ENCODE measurements at regions not wholly inside any gene's neighbourhood (a gene's known extent, or its start where the extent isn't known, plus 50 kb on each side); places are given as distances from the start of the nearest gene placed in this dataset.

DNA sequence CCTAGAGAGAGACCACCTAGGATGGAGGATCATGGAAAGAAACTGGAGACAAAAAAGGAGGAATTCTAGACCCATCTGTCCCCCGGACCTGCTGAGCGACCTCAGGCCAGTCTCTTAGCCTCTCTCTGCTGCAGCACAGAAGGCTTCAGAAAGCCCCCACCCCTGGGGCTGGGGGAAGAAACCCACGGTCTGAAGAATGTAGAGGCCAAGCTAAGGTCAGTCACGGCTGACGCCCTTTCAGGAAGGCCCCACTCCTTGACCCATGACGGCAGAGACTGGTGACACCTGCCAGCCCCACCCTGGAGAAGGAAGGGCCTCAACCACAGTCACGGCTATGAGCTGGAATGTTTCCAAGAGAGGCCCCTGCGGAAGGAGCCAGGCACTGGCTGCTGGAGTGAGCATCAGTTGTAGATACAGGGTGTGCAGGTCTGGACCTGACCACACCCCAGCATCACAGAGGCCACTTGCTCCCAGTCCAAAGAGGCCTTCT lies 120.5 kb upstream of the BOD1 start:
- no peak for TF ChIP-seq SP2 (IDR thresholded peaks at IDR 0.05; ENCODE audit: low read length)
- TF ChIP-seq CREB1 (IDR thresholded peaks at IDR 0.05) = no peak
- TF ChIP-seq RXRA (IDR thresholded peaks at IDR 0.05; ENCODE audit: insufficient read depth, low read depth, low read length) = no peak
- no peak for TF ChIP-seq GTF2F1 (IDR thresholded peaks at IDR 0.05; ENCODE audit: borderline replicate concordance, low read depth, low read length)
- H2BK12ac ChIP-seq (ENCODE audit: low read depth, low read length) = no peak overlapping the region
- no peaks in the 10 kb centered on the region for H3K9me3 ChIP-seq (ENCODE audit: insufficient read depth in 2 of 2, low read depth in 1 of 2, low read length in 1 of 2)
- peaks cover 0 to 2% (median 0%) of the 10 kb centered on the region in 4 experiments; a peak in 1 of 7 replicates for H3K4me1 ChIP-seq (replicated peaks in 1 of 4; ENCODE audit: control insufficient read depth in 3 of 4, insufficient read depth in 4 of 4, low read length in 3 of 4)
- no peak overlapping the region for H2AK5ac ChIP-seq (ENCODE audit: low read depth, low read length)
- FAIRE-seq = no peak
- no peak overlapping the region for H3K4ac ChIP-seq (replicated peaks; ENCODE audit: insufficient read length, low read depth, low read length)
- H3K23me2 ChIP-seq (ENCODE audit: low read depth, low read length) = no peaks in the 10 kb centered on the region
- no peak overlapping the region for H2AFZ ChIP-seq (ENCODE audit: low read length)
- no peak overlapping the region for H3K4me2 ChIP-seq (ENCODE audit: insufficient read depth in 1 of 2, low read depth in 2 of 2, low read length in 2 of 2)
- H3K18ac ChIP-seq (ENCODE audit: extremely low read depth, low read length) = no peak overlapping the region
- H3K36me3 ChIP-seq (ENCODE audit: control insufficient read depth in 2 of 4, insufficient read depth in 4 of 4, low read length in 3 of 4) = no peaks in the 10 kb centered on the region
- no peak overlapping the region for H3K9ac ChIP-seq (replicated peaks in 1 of 4; ENCODE audit: extremely low read depth in 1 of 4, low read depth in 3 of 4, low read length in 3 of 4)
- WGBS, 2 experiments (ENCODE audit: extremely low coverage in 1 of 2, insufficient coverage in 1 of 2, insufficient read length in 1 of 2, insufficient replicate concordance in 2 of 2, low coverage in 1 of 2, low lambda C conversion rate in 2 of 2, missing lambda C conversion rate in 1 of 2) = 86% methylated on average over 8 of the region's 8 CpGs; no CpG with 5 or more reads in 1 of the 2 experiments
- no peak overlapping the region for H4K5ac ChIP-seq (ENCODE audit: insufficient read length, low read depth, low read length)
- no peak overlapping the region for H2BK5ac ChIP-seq (ENCODE audit: low read depth, low read length)
- H2BK15ac ChIP-seq (ENCODE audit: low read length) = no peak overlapping the region
- no peaks in the 10 kb centered on the region for H4K20me1 ChIP-seq (replicated peaks in 1 of 2; ENCODE audit: control insufficient read depth in 1 of 2, insufficient read depth in 2 of 2, low read length in 2 of 2)
- no peak overlapping the region for H3K14ac ChIP-seq (ENCODE audit: insufficient read length)
- CTCF ChIA-PET (ENCODE audit: partially characterized antibody) = interaction anchor here (1.1 kb wide), 1 partner anchor 8 kb away, joined by 4 read pairs; no protein-coding TSS in a partner anchor
- no peak overlapping the region for H2BK20ac ChIP-seq (ENCODE audit: low read length)
- H3K27me3 ChIP-seq (replicated peaks in 1 of 4; ENCODE audit: control insufficient read depth in 3 of 4, extremely low read depth in 1 of 4, insufficient read depth in 3 of 4, low read length in 3 of 4) = no peaks in the 10 kb centered on the region
- H3K4me3 ChIP-seq (ENCODE audit: extremely low read depth in 1 of 4, insufficient read depth in 2 of 4, low read depth in 3 of 4, low read length in 4 of 4) = no peak overlapping the region
- H4K91ac ChIP-seq (replicated peaks; ENCODE audit: insufficient read length, low read length) = no peak overlapping the region
- H2BK120ac ChIP-seq (replicated peaks; ENCODE audit: low read depth, low read length) = no peak overlapping the region
- H4K8ac ChIP-seq (ENCODE audit: extremely low read depth, insufficient read depth, low read length) = no peak overlapping the region
- H3K56ac ChIP-seq (replicated peaks; ENCODE audit: insufficient read length, low read depth, low read length) = no peak overlapping the region
- H3K23ac ChIP-seq (ENCODE audit: insufficient read length) = no peak overlapping the region
- POLR2A ChIA-PET (ENCODE audit: partially characterized antibody) = interaction anchor here (1.7 kb wide), 1 partner anchor 16 kb away, joined by 4 read pairs; no protein-coding TSS in a partner anchor
- no peaks in the 10 kb centered on the region for H3K79me1 ChIP-seq (ENCODE audit: low read depth, low read length)
- no peak overlapping the region for H3K27ac ChIP-seq (ENCODE audit: low read depth, low read length)
- DNase-seq (ENCODE audit: low read depth in 1 of 2, low spot score in 2 of 2) = no peak
- no peaks in the 10 kb centered on the region for H3K79me2 ChIP-seq (ENCODE audit: control insufficient read depth in 1 of 2, insufficient read depth in 2 of 2, low read length in 2 of 2)
